B cell (primary cell): ENCODE measurements at regions not wholly inside any gene's neighbourhood (a gene's known extent, or its start where the extent isn't known, plus 50 kb on each side); places are given as distances from the start of the nearest gene placed in this dataset.

Experiments used
- CTCF ChIP-seq: fragments of 200-600 bp; IDR thresholded peaks from one replicate; pipeline ENCODE4 v1.8.0; 2022; ENCODE audit warnings: antibody characterized with exemption, mild to moderate bottlenecking
- EZH2 ChIP-seq: IDR thresholded peaks from 2 replicates; pipeline ENCODE4 v1.6.1; 2012; ENCODE audit warnings: borderline replicate concordance, low read depth, mild to moderate bottlenecking, moderate library complexity, low read length; ENCODE audit not compliant: insufficient read depth, poor library complexity, severe bottlenecking

GRCh38 chr4:162422312-162422711 is 258.5 kb upstream of the FSTL5 start:
- TF ChIP-seq CTCF: no peak
- TF ChIP-seq EZH2: no peak
